CD4-positive, alpha-beta T cell (primary cell): ENCODE measurements at regions not wholly inside any gene's neighbourhood (a gene's known extent, or its start where the extent isn't known, plus 50 kb on each side); places are given as distances from the start of the nearest gene placed in this dataset.

ENCODE experiments used
- ATAC-seq: fragments of 200-7000 bp; cut with Tn5 transposase; one replicate; pipeline ENCODE4 v1.10.0; 2022; ENCODE audit warnings: mild to moderate bottlenecking; ENCODE audit not compliant: poor library complexity
- CTCF ChIA-PET: fragments of 350-600 bp; sonication (Branson Sonifier 250); formaldehyde crosslinking; loops from one replicate; lab custom pipeline; 2021; ENCODE audit warnings: antibody characterized with exemption, inconsistent platforms; lab: Charles Lee
- POLR2A ChIA-PET: fragments of 350-600 bp; sonication (Branson Sonifier 250); formaldehyde crosslinking; loops from one replicate; lab custom pipeline; 2021; ENCODE audit warnings: antibody characterized with exemption, inconsistent platforms; lab: Charles Lee
- DNase-seq, 14 experiments: peaks; one replicate each; pipeline ENCODE4 v3.0.0-alpha.2; 2013 to 2020; ENCODE audit warnings: mixed read lengths in 2 of 14
- H3K27ac ChIP-seq, 2 donors: one replicate each; pipeline versions ENCODE4 v1.5.1 to v1.7.0; 2013; ENCODE audit warnings: low read length in 2 of 2, low read depth in 1 of 2, mild to moderate bottlenecking in 1 of 2
- H3K27me3 ChIP-seq, 2 experiments: 1 replicate in 1 of 2; 2 replicates in 1 of 2; pipeline versions ENCODE4 v1.6.1 to v1.7.0; 2013; ENCODE audit warnings: low read length in 2 of 2, control low read depth in 1 of 2, mild to moderate bottlenecking in 1 of 2, moderate library complexity in 1 of 2; ENCODE audit not compliant: insufficient read depth in 2 of 2, control insufficient read depth in 1 of 2
- H3K36me3 ChIP-seq: one replicate; pipeline ENCODE4 v1.6.1; 2013; ENCODE audit warnings: low read length, control low read depth; ENCODE audit not compliant: insufficient read depth
- H3K4me1 ChIP-seq: one replicate; pipeline ENCODE4 v1.6.1; 2013; ENCODE audit warnings: low read length, control low read depth; ENCODE audit not compliant: insufficient read depth
- H3K4me3 ChIP-seq: one replicate; pipeline ENCODE4 v1.5.1; 2013; ENCODE audit warnings: mild to moderate bottlenecking, low read length, moderate library complexity
- H3K9me3 ChIP-seq, 2 experiments: 1 replicate in 1 of 2; 2 replicates in 1 of 2; pipeline versions ENCODE4 v1.6.1 to v1.7.0; 2013; ENCODE audit warnings: low read length in 2 of 2, mild to moderate bottlenecking in 2 of 2, control low read depth in 1 of 2, moderate library complexity in 1 of 2; ENCODE audit not compliant: control insufficient read depth in 1 of 2, insufficient read depth in 1 of 2
- H3K27ac Mint-ChIP-seq: one replicate; pipeline ENCODE4 v1.8.0; 2020; ENCODE audit warnings: mixed read lengths
- H3K27me3 Mint-ChIP-seq: one replicate; pipeline ENCODE4 v1.8.0; 2021; ENCODE audit warnings: mixed read lengths
- H3K36me3 Mint-ChIP-seq: one replicate; pipeline ENCODE4 v1.8.0; 2021; ENCODE audit warnings: low read depth, mixed read lengths
- H3K4me1 Mint-ChIP-seq: one replicate; pipeline ENCODE4 v1.8.0; 2021; ENCODE audit warnings: low read depth, mixed read lengths
- H3K4me3 Mint-ChIP-seq: one replicate; pipeline ENCODE4 v1.8.0; 2020; ENCODE audit warnings: mild to moderate bottlenecking, mixed read lengths
- H3K9me3 Mint-ChIP-seq: one replicate; pipeline ENCODE4 v1.8.0; 2020; ENCODE audit warnings: mixed read lengths
- intact Hi-C, 2 experiments: fragments of 100-400 bp; cut with DNase I in 1 of 2; cut with micrococcal nuclease in 1 of 2; formaldehyde crosslinking; loops; one replicate each; pipeline versions ENCODE4 v1.15.1 to v1.9.0; 2023 to 2025; cut with DNase I, micrococcal nuclease
- TF ChIP-seq, protein P1 (sequence below): fragments of 200-600 bp; IDR thresholded peaks from one replicate; pipeline ENCODE4 v1.8.0; 2022; ENCODE audit warnings: antibody characterized with exemption, mild to moderate bottlenecking

DNA sequence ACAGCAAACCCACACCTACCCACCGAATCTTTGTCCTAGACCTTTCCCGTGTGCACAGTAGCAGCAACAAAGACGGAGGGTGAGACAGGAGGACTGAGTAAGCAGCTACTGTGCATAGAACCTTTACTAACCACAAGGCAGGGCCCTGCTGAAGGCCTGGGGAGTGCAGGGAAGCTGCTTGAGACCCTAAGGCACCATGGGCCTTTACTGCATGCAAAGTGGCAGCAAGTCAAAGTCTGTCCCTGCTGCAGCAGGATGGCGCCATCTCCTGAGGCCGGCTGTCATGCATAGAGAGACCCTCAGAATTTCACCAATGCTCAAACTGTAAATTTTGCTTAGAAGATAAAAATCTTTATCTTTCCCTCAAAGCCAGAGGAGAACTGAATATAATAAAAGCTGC is 610.5 kb downstream of the ACTR3B start:
- H3K4me3 Mint-ChIP-seq = no peak overlapping the region
- no peaks in the 10 kb centered on the region for H3K36me3 ChIP-seq
- no peak overlapping the region for H3K4me3 ChIP-seq
- no peaks in the 10 kb centered on the region for H3K36me3 Mint-ChIP-seq
- no peaks in the 10 kb centered on the region for H3K27me3 ChIP-seq
- H3K27ac Mint-ChIP-seq = no peak overlapping the region
- ATAC-seq (no peak), DNase-seq (no peak)
- no peak overlapping the region for H3K27ac ChIP-seq
- peaks cover 5% of the 10 kb centered on the region for H3K9me3 Mint-ChIP-seq
- TF ChIP-seq, protein P1, sequence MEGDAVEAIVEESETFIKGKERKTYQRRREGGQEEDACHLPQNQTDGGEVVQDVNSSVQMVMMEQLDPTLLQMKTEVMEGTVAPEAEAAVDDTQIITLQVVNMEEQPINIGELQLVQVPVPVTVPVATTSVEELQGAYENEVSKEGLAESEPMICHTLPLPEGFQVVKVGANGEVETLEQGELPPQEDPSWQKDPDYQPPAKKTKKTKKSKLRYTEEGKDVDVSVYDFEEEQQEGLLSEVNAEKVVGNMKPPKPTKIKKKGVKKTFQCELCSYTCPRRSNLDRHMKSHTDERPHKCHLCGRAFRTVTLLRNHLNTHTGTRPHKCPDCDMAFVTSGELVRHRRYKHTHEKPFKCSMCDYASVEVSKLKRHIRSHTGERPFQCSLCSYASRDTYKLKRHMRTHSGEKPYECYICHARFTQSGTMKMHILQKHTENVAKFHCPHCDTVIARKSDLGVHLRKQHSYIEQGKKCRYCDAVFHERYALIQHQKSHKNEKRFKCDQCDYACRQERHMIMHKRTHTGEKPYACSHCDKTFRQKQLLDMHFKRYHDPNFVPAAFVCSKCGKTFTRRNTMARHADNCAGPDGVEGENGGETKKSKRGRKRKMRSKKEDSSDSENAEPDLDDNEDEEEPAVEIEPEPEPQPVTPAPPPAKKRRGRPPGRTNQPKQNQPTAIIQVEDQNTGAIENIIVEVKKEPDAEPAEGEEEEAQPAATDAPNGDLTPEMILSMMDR = no peak
- intact Hi-C loops = no loop called here
- no peaks in the 10 kb centered on the region for H3K27me3 Mint-ChIP-seq
- no peaks in the 10 kb centered on the region for H3K4me1 Mint-ChIP-seq
- no peaks in the 10 kb centered on the region for H3K4me1 ChIP-seq
- POLR2A ChIA-PET = no interaction called here
- CTCF ChIA-PET = no interaction called here
- H3K9me3 ChIP-seq = peaks cover 9 to 11% of the 10 kb centered on the region in 2 experiments

DNA sequence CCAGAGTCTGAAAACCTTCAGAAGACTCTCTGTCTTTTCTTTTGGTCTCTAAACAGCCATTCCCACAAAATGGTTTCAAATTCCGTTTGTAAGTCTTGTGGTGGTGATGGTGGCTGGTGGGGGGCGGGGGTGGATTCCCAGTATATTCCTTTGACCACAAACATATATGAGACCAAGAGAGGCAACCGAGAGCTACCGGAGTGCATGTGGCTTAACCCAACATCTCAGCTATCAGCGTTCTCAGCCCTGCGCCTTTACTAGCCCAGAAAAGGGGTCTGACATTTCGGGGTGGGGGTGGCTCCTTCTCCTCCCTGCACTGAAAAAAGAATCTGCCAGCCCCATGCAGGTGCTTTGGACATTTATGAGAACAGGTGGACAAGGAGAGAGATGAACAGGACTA is 621.1 kb downstream of the ACTR3B start:
- ChIA-PET POLR2A (no interaction called here), CTCF (no interaction called here)
- Histone ChIP-seq H3K36me3 (no peaks in the 10 kb centered on the region), H3K9me3 (peaks cover 0 to 5% of the 10 kb centered on the region in 2 experiments), H3K27ac (no peak overlapping the region), H3K4me3 (no peak overlapping the region), H3K27me3 (no peaks in the 10 kb centered on the region), H3K4me1 (no peaks in the 10 kb centered on the region)
- no peak overlapping the region for H3K4me3 Mint-ChIP-seq
- H3K27ac Mint-ChIP-seq = no peak overlapping the region
- DNase-seq (no peak), ATAC-seq (no peak)
- TF ChIP-seq, protein P1 = no peak
- intact Hi-C loops = no loop called here
- no peaks in the 10 kb centered on the region for H3K4me1 Mint-ChIP-seq
- peaks cover 3% of the 10 kb centered on the region for H3K9me3 Mint-ChIP-seq
- no peaks in the 10 kb centered on the region for H3K36me3 Mint-ChIP-seq
- H3K27me3 Mint-ChIP-seq = peaks cover 4% of the 10 kb centered on the region

DNA sequence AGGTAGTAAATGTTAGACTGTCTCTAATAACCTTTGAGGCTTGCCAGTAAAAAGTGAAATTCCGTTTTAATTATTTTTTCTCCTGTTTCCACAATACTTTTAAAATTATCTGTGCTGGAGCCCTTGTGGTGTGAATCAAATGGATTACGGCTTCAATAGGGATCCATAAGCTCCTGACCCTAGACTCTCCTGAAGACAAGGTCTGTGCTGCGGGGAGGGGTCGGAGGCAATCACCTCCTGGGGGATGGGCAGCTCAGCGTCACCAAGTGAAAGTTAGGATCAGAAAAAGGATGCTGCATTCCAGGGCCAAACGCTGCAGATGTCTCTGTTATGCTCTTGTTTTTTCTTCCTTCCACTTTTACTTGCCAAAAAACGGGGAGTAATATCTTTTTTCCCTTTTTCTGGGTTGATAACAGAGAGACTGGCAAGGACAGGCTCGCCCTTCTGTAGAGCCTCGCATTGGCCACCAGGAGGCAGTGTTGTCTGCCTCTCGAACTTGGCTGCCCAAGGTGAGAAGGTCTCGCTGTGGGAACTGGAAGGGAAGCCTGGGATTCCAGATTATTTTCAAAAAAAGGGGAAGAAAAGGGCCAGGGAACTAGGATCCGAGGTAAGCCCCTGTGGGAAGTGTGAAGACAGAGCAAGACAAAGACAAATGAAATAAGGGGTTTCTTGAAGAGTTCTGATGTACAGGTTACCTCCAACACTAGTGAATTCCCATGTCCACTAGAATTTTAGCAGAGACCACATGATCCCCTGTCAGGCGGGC is 621.9 kb downstream of the ACTR3B start:
- DNase-seq = no peak
- Mint-ChIP-seq H3K27ac (no peak overlapping the region), H3K4me3 (no peak overlapping the region), H3K9me3 (peaks cover 4% of the 10 kb centered on the region), H3K4me1 (no peaks in the 10 kb centered on the region), H3K36me3 (no peaks in the 10 kb centered on the region), H3K27me3 (peaks cover 4% of the 10 kb centered on the region)
- Histone ChIP-seq H3K36me3 (no peaks in the 10 kb centered on the region), H3K4me3 (no peak overlapping the region), H3K9me3 (peaks cover 0 to 5% of the 10 kb centered on the region in 2 experiments), H3K27ac (no peak overlapping the region), H3K27me3 (no peaks in the 10 kb centered on the region), H3K4me1 (no peaks in the 10 kb centered on the region)
- POLR2A ChIA-PET = no interaction called here
- CTCF ChIA-PET = no interaction called here
- TF ChIP-seq, protein P1 = no peak
- intact Hi-C loops = no loop called here
- no peak for ATAC-seq
